ENCODE measurements at regions not wholly inside any gene's neighbourhood (a gene's known extent, or its start where the extent isn't known, plus 50 kb on each side); places are given as distances from the start of the nearest gene placed in this dataset.

DNA sequence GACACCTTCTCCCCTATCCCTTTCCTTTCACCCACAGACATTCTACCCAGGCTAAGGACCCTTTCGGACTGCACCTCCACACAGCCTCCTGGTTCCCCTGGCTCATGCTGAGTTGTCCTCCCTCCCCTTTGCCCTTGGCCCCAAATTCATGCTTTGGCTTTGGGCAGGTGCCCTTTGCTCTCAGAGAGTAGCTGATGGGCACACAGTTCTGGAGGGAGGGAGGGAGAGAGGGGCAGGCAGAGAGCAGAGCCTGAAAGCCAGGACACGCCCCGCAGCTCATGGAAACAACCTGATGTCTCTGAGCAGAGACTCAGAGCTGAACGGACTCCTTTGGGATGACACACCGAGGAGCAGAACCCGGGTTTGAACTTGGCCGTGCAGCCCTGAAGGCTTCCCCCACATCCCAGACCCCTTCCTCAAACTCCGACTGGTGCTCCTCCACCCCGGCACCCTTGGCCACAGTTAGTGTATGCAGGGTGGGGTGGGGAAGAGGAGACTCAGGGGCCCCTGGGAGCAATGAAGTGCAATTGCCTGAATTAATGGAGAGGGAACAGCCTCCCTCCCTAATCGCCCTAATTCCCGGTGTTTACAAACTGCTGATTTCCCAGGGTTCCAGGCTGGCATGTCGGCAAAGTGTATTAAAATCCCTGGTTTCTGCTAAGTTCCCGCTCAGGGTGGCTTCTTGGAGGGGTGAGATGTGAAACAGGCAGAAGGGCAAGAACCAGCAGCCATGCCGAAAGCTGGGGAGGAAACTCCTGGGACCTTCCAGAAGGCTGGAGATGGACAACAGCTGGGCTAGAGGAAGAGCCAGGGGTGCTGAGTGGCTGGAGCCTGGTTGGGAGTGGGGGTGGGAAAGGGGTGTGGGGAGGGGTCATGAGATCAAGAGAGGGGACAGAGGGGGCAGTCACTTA lies 71.2 kb upstream of the SHISAL1 start:
- no peak for DNase-seq (ENCODE audit: low read depth, low spot score)
- 0 out of 4 replicates have a peak, but pooled peaks cover 0 to 4% of the 10 kb centered on the region in 2 experiments for H3K9me3 ChIP-seq (ENCODE audit: control insufficient read depth in 1 of 2, insufficient read depth in 1 of 2, low read depth in 1 of 2, low read length in 2 of 2)
- TF ChIP-seq FOSL1 (IDR thresholded peaks at IDR 0.05; ENCODE audit: low read depth) (no peak), RAD21 (IDR thresholded peaks at IDR 0.05; ENCODE audit: low read depth) (no peak), SP1 (IDR thresholded peaks at IDR 0.05; ENCODE audit: low read depth) (no peak), POLR2A (IDR thresholded peaks at IDR 0.05; ENCODE audit: borderline replicate concordance, extremely low read depth, insufficient read depth, insufficient read length) (no peak), ZFX (IDR thresholded peaks at IDR 0.05) (no peak), SIN3A (IDR thresholded peaks at IDR 0.05; ENCODE audit: low read depth) (no peak), EZH2 (IDR thresholded peaks at IDR 0.05) (no peak), JUND (IDR thresholded peaks at IDR 0.05) (no peak), EZH2phosphoT487 (IDR thresholded peaks at IDR 0.05; ENCODE audit: borderline replicate concordance) (no peak), CEBPB (IDR thresholded peaks at IDR 0.05; ENCODE audit: low read depth) (no peak), TCF7L2 (IDR thresholded peaks at IDR 0.05; ENCODE audit: borderline replicate concordance, extremely low read depth, insufficient read depth, insufficient read length) (no peak), POLR2AphosphoS5 (IDR thresholded peaks at IDR 0.05; ENCODE audit: low read depth, low read length) (no peak), ELF1 (IDR thresholded peaks at IDR 0.05; ENCODE audit: borderline replicate concordance, low read depth) (no peak), YY1 (IDR thresholded peaks at IDR 0.05; ENCODE audit: extremely low read depth, insufficient replicate concordance, low read depth, low read length) (no peak), EGR1 (IDR thresholded peaks at IDR 0.05; ENCODE audit: low read depth) (no peak), CBX3 (IDR thresholded peaks at IDR 0.05; ENCODE audit: low read depth) (no peak)
- TF ChIP-seq, protein P1, sequence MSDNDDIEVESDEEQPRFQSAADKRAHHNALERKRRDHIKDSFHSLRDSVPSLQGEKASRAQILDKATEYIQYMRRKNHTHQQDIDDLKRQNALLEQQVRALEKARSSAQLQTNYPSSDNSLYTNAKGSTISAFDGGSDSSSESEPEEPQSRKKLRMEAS (IDR thresholded peaks at IDR 0.05): no peak
- TF ChIP-seq, protein P2, sequence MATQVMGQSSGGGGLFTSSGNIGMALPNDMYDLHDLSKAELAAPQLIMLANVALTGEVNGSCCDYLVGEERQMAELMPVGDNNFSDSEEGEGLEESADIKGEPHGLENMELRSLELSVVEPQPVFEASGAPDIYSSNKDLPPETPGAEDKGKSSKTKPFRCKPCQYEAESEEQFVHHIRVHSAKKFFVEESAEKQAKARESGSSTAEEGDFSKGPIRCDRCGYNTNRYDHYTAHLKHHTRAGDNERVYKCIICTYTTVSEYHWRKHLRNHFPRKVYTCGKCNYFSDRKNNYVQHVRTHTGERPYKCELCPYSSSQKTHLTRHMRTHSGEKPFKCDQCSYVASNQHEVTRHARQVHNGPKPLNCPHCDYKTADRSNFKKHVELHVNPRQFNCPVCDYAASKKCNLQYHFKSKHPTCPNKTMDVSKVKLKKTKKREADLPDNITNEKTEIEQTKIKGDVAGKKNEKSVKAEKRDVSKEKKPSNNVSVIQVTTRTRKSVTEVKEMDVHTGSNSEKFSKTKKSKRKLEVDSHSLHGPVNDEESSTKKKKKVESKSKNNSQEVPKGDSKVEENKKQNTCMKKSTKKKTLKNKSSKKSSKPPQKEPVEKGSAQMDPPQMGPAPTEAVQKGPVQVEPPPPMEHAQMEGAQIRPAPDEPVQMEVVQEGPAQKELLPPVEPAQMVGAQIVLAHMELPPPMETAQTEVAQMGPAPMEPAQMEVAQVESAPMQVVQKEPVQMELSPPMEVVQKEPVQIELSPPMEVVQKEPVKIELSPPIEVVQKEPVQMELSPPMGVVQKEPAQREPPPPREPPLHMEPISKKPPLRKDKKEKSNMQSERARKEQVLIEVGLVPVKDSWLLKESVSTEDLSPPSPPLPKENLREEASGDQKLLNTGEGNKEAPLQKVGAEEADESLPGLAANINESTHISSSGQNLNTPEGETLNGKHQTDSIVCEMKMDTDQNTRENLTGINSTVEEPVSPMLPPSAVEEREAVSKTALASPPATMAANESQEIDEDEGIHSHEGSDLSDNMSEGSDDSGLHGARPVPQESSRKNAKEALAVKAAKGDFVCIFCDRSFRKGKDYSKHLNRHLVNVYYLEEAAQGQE (IDR thresholded peaks at IDR 0.05; ENCODE audit: low read depth): no peak
- TF ChIP-seq, protein P3, sequence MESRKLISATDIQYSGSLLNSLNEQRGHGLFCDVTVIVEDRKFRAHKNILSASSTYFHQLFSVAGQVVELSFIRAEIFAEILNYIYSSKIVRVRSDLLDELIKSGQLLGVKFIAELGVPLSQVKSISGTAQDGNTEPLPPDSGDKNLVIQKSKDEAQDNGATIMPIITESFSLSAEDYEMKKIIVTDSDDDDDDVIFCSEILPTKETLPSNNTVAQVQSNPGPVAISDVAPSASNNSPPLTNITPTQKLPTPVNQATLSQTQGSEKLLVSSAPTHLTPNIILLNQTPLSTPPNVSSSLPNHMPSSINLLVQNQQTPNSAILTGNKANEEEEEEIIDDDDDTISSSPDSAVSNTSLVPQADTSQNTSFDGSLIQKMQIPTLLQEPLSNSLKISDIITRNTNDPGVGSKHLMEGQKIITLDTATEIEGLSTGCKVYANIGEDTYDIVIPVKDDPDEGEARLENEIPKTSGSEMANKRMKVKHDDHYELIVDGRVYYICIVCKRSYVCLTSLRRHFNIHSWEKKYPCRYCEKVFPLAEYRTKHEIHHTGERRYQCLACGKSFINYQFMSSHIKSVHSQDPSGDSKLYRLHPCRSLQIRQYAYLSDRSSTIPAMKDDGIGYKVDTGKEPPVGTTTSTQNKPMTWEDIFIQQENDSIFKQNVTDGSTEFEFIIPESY (IDR thresholded peaks at IDR 0.05; ENCODE audit: extremely low read depth, insufficient replicate concordance, low read length): no peak

More for the DNA sequence above, 71.2 kb upstream of the SHISAL1 start:
- Histone ChIP-seq H3K9ac (ENCODE audit: low read length) (no peak overlapping the region), H3K27ac (ENCODE audit: low read depth, low read length) (no peak overlapping the region), H4K20me1 (ENCODE audit: insufficient read depth) (no peaks in the 10 kb centered on the region), H2AFZ (ENCODE audit: low read depth, low read length, poor library complexity, severe bottlenecking) (no peak overlapping the region), H3K4me1 (ENCODE audit: control insufficient read depth in 1 of 2, insufficient read depth in 2 of 2, low read length in 2 of 2) (no peaks in the 10 kb centered on the region), H3K9me2 (ENCODE audit: insufficient read depth) (no peaks in the 10 kb centered on the region), H3K79me2 (ENCODE audit: insufficient read depth, low read length) (no peaks in the 10 kb centered on the region), H3K4me2 (ENCODE audit: low read length) (no peak overlapping the region), H3K27me3 (ENCODE audit: insufficient read depth, low read length) (peaks cover 20% of the 10 kb centered on the region), H3K4me3 (replicated peaks in 1 of 2; ENCODE audit: low read depth in 1 of 2, low read length in 2 of 2) (no peak overlapping the region), H3K36me3 (ENCODE audit: control insufficient read depth in 1 of 2, insufficient read depth in 2 of 2, low read length in 2 of 2) (no peaks in the 10 kb centered on the region)
- BruUV-seq (replicated peaks): no TSS peak
- ATAC-seq: no peak
- ChIA-PET CTCF (no interaction called here), RAD21 (ENCODE audit: low non-redundant PET in 1 of 2, low total read pairs in 2 of 2, uncharacterized antibody in 2 of 2, unreplicated experiment in 2 of 2) (no interaction called here), POLR2A (no interaction called here)
- intact Hi-C loops (cut with micrococcal nuclease): no loop called here

Data from HCT116 (cell line).